Posterior cingulate gyrus (tissue), 11 donors: ENCODE measurements at regions not wholly inside any gene's neighbourhood (a gene's known extent, or its start where the extent isn't known, plus 50 kb on each side); places are given as distances from the start of the nearest gene placed in this dataset.
A peak's percentile ranks its signal among the peaks of the same experiment; 100 is the strongest.

Experiments
- DNase-seq, 10 donors: peaks; one replicate each; pipeline versions ENCODE4 v3.0.0 to v3.0.0-alpha.2; 2020 to 2021; ENCODE audit warnings: mixed read lengths in 3 of 10
- intact Hi-C: fragments of 100-400 bp; cut with DNase I; formaldehyde crosslinking; loops from one replicate; pipeline ENCODE4 v1.15.1; 2023

GRCh38 chr3:180280555-180280954, 243.8 kb upstream of the PEX5L start:
- no peak for DNase-seq
- intact Hi-C loops: no loop called here

GRCh38 chr3:180282386-180282785, 245.6 kb upstream of the PEX5L start:
- intact Hi-C loops: no loop called here
- DNase-seq: no peak

DNA sequence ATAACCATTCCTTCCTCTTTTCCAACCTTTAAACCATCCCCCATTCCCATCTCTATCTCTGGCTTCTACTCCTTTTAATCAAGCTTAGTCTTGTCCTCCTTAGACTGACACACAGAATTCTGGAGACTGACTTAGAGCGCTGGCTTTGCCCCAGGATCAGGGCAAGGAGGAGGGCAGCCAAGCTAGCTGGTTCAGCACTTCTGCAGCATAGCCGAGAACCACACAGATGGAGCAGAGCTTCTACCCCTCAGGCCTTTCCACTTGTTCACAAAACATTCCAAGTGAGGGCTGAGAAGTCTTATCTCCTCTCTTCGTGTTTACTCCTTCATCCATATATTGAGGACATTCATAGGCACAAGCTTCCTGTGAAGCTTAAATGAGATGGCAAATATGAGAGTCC, 246.5 kb upstream of the PEX5L start:
- DNase-seq: no peak
- intact Hi-C loops: no loop called here

GRCh38 chr3:180284331-180285110, 247.8 kb upstream of the PEX5L start:
- DNase-seq: no peak

GRCh38 chr3:180287703-180288102, 251.0 kb upstream of the PEX5L start:
- no peak for DNase-seq
- intact Hi-C loops: no loop called here

More at GRCh38 chr3:180284331-180285110, 247.8 kb upstream of the PEX5L start:
- intact Hi-C loops: no loop called here

- no peak for DNase-seq
- intact Hi-C loops: no loop called here
These were observed 252.1 kb upstream of the PEX5L start for GRCh38 chr3:180288816-180289215.

- intact Hi-C loops: no loop called here
These were observed 253.6 kb upstream of the PEX5L start for GRCh38 chr3:180290300-180290699.

GRCh38 chr3:180294282-180295027, 257.7 kb upstream of the PEX5L start:
- intact Hi-C loops: no loop called here
- no peak for DNase-seq

More at GRCh38 chr3:180290300-180290699, 253.6 kb upstream of the PEX5L start:
- no peak for DNase-seq

GRCh38 chr3:180295811-180296210, 259.1 kb upstream of the PEX5L start:
- intact Hi-C loops: no loop called here
- DNase-seq: no peak

- intact Hi-C loops: no loop called here
- DNase-seq: no peak
These were observed 260.2 kb upstream of the PEX5L start for GRCh38 chr3:180296971-180297370.

- no peak for DNase-seq
- intact Hi-C loops: no loop called here
These were observed 269.4 kb upstream of the PEX5L start for GRCh38 chr3:180306155-180306554.

- intact Hi-C loops: no loop called here
- peak in 6 of 10 donors; percentile 29 to 90 (median 54) for DNase-seq
These were observed 270.0 kb upstream of the PEX5L start for GRCh38 chr3:180306691-180307090.

- intact Hi-C loops: no loop called here
- DNase-seq: no peak
These were observed 274.5 kb upstream of the PEX5L start for GRCh38 chr3:180311242-180311641.

- no peak for DNase-seq
- intact Hi-C loops: no loop called here
These were observed 279.6 kb upstream of the PEX5L start for GRCh38 chr3:180316321-180316720.

DNA sequence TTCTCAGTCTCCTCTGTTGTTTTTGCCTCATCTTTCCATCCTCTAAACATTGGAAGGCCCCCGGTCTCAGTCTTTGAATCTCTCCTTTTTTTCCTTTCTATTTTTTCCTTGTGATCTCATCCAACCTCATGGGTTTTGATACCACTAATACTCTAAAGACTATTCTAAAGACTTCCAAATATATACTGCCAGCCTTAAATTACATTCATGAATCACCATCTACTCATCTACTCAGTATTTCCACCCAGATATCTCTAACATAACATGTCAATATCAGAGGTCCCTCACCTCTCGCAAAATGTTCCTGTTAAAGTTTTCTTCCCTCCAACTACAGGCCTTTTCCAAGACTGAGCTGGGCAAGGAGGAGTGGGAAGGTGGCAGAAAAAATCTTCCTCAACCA, 282.5 kb upstream of the TTC14 start:
- intact Hi-C loops: no loop called here
- no peak for DNase-seq

- intact Hi-C loops: no loop called here
- DNase-seq: no peak
These were observed 281.3 kb upstream of the TTC14 start for GRCh38 chr3:180320631-180321030.

GRCh38 chr3:180321534-180321933, 280.4 kb upstream of the TTC14 start:
- intact Hi-C loops: no loop called here
- DNase-seq: no peak

DNA sequence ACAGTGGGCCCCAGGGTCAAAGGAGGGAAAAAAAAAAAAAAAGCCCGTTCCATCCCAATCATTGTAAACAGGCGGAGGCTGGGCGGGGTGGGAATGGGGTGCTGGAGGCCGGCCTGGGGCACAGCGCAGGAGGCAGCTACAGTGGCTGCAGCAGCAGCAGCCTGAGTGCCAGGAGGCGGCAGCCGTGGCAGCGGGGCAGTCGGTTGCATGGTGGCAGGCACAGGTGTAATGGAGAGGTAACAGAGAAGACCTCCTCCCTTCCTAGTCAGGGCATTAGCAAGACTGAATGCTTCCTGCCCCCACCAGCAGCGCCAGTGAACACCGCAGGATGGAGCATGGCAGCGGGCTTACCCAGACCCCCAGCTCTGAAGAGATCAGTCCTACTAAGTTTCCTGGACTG, 279.1 kb upstream of the TTC14 start:
- intact Hi-C loops: no loop called here
- peak in 2 of 10 donors; percentile 32 to 63 for DNase-seq

DNA sequence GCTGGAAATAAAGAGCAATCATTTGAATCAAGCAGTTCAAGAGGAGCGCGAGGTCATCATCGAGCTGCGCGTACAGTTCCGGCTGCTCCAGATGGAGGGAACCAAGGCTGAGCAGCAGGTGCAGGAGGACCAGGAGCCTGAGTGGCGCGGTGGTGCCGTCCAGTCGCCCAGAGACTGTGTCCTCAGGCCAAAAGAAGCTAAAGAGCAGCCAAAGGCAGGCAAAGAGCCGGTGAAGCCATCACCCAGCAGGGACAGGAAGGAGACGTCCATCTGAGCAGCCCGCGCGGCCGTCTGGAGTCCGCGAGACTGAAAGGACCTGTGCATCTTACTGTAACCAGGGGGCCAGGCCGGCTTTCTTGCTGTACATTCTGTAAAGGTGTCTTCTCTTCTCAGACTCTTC, 277.2 kb upstream of the TTC14 start:
- DNase-seq: peak in 3 of 10 donors; percentile 25 to 67 (median 56)
- intact Hi-C loops: no loop called here

DNA sequence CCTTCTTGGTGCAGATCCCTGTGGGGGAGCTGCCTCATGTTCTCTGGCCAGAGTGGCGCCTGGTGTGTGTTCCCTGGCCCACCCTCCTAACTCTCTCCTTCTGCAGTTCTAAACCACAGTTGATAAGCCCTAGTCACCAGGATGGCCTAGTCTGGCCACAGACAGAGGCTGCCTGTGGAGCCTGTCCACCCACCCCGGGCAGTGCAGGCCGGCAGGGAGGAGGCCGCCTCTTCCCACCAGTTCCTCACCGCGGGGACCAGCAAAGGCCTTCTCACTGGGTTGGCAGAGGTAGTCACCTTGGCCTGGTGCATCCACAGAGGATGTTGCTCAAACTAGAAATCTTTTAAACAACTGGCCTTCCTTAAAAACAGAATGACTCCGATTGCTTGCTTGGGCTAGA, 276.4 kb upstream of the TTC14 start:
- peak in 2 of 10 donors; percentile 52 to 60 for DNase-seq
- intact Hi-C loops: no loop called here

GRCh38 chr3:180325958-180326357, 276.0 kb upstream of the TTC14 start:
- intact Hi-C loops: no loop called here
- DNase-seq: no peak

- no peak for DNase-seq
- intact Hi-C loops: no loop called here
These were observed 272.8 kb upstream of the TTC14 start for GRCh38 chr3:180329187-180329586.
